Activated naive CD4-positive, alpha-beta T cell treated with anti-CD3 and anti-CD28 coated beads, Interleukin-2, amount 50 U/mL, for 72 hours (primary cell): ENCODE measurements at regions not wholly inside any gene's neighbourhood (a gene's known extent, or its start where the extent isn't known, plus 50 kb on each side); places are given as distances from the start of the nearest gene placed in this dataset.
"Not testable (repeated sequence)": the region's sequence is repeated elsewhere in the genome, so short reads cannot be mapped to it uniquely, and the experiment has no call there.

Source experiments
- ATAC-seq, 2 donors: fragments of 150-1000 bp; cut with Tn5 transposase; 2 replicates each; pipeline ENCODE4 v1.10.0; 2021; ENCODE audit warnings: mild to moderate bottlenecking in 2 of 2, moderate library complexity in 2 of 2
- DNase-seq, 2 donors: peaks; one replicate each; pipeline ENCODE4 v3.0.0; 2021 to 2022; ENCODE audit warnings: low spot score in 2 of 2
- H3K27ac Mint-ChIP-seq, 2 donors: one replicate each; pipeline ENCODE4 v1.8.0; 2022; ENCODE audit warnings: mild to moderate bottlenecking in 2 of 2, mixed read lengths in 2 of 2
- H3K36me3 Mint-ChIP-seq, 2 donors: one replicate each; pipeline ENCODE4 v1.8.0; 2022; ENCODE audit warnings: mixed read lengths in 2 of 2
- H3K9me3 Mint-ChIP-seq, 2 donors: one replicate each; pipeline ENCODE4 v1.8.0; 2022; ENCODE audit warnings: mixed read lengths in 2 of 2

DNA sequence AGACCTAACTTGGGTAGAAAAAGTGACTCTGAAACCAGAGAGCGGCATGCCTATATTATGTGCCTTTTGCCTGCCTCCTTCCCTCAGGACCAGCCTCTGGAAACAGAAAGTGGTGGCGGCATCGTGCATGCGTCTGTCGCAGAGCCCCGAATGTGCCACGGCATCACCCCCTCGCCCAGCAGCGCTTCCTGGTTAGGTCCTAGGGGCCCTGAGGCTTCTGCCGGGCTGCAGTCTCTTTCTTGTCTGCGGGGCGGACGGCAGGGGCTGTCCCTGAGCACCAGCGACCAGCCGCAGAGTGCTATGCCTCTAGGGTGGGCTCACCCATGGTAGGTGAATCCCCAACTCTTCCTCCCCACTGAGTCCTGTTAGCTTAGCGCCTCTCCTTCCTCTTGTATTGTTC, 68.7 kb downstream of the VSIG4 start:
- ATAC-seq (no peak), DNase-seq (no peak)
- Mint-ChIP-seq H3K9me3 (no peaks in the 10 kb centered on the region), H3K36me3 (no peaks in the 10 kb centered on the region), H3K27ac (no peak overlapping the region)

DNA sequence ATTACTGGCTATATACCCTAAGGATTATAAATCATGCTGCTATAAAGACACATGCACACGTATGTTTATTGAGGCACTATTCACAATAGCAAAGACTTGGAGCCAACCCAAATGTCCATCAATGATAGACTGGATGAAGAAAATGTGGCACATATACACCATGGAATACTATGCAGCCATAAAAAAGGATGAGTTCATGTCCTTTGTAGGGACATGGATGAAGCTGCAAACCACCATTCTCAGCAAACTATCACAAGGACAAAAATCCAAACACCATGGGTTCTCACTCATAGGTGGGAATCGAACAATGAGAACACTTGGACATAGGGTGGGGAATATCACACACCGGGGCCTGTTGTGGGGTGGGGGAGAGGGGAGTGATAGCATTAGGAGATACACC, 72.7 kb downstream of the VSIG4 start:
- H3K27ac Mint-ChIP-seq, DNase-seq, ATAC-seq, H3K36me3 Mint-ChIP-seq: not testable (repeated sequence)
- H3K9me3 Mint-ChIP-seq, result peaks cover 0 to 13% of the 10 kb centered on the region in 2 donors

- no peak for DNase-seq
- Mint-ChIP-seq H3K36me3 (peaks cover 0 to 6% of the 10 kb centered on the region in 2 donors), H3K9me3 (peaks cover 3 to 13% of the 10 kb centered on the region in 2 donors), H3K27ac (no peak overlapping the region)
- no peak for ATAC-seq
Observed at GRCh38 chrX:65961714-65962113, 78.2 kb downstream of the VSIG4 start.

DNA sequence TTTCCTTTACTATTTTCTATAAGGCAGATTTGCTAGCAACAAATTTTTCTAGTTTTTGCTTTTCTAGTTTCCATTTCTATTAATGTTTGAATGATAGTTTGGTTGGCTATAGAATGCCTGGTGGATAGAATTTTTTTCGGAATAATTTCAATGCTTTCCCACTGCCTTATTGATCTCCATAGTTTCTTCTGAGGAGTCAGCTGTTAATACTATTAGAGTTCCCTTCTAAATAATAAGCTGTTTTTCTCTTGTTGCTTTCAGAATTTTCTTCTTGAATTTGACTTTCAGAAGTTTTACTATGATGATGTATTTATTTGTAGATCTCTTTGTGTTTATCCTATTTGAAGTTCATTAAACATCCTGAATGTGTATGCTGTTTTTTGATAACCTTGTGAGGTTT, 91.8 kb downstream of the VSIG4 start:
- no peak for ATAC-seq
- Mint-ChIP-seq H3K36me3 (peaks cover 8 to 32% of the 10 kb centered on the region in 2 donors), H3K9me3 (peaks cover 2 to 33% of the 10 kb centered on the region in 2 donors), H3K27ac (no peak overlapping the region)
- no peak for DNase-seq

GRCh38 chrX:65941775-65942174, 98.1 kb downstream of the VSIG4 start:
- Mint-ChIP-seq H3K9me3 (peaks cover 6 to 26% of the 10 kb centered on the region in 2 donors), H3K36me3 (peaks cover 8 to 36% of the 10 kb centered on the region in 2 donors), H3K27ac (no peak overlapping the region)
- no peak for DNase-seq
- no peak for ATAC-seq

DNA sequence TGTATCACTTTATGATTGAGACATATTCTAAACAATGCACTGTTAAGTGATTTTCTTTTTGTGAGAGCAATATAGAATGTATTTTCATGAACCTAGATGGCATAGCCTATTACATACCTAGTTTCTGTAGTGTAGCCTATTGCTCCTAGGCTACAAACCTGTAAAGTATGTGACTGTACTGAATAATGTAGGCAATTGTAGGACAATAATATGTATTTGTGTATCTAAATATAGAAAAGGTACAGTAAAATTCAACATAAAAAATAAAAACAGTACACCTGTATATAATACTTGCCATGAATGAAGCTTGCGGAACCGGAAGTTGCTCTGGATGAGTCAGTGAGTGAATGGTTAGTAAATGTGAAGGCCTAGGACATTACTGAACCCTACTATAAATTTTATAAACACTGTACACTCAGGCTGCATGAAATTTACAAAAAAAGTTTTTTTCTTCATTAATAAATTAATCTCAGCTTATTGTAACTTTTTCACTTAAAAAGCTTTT, 106.7 kb downstream of the VSIG4 start:
- peaks cover 8 to 19% of the 10 kb centered on the region in 2 donors for H3K36me3 Mint-ChIP-seq
- DNase-seq (no peak), ATAC-seq (peak; percentile 36 to 43)
- H3K27ac Mint-ChIP-seq, result peak overlapping the region in 1 of 2 donors; percentile 30
- H3K9me3 Mint-ChIP-seq, result peaks cover 0 to 7% of the 10 kb centered on the region in 2 donors

GRCh38 chrX:65932173-65933084, 107.5 kb downstream of the VSIG4 start:
- ATAC-seq (peak; percentile 99 to 100), DNase-seq (peak; percentile 26 to 56)
- H3K9me3 Mint-ChIP-seq, result peaks cover 2 to 9% of the 10 kb centered on the region in 2 donors
- peaks cover 12 to 22% of the 10 kb centered on the region in 2 donors for H3K36me3 Mint-ChIP-seq
- peak overlapping the region; percentile 24 to 30 for H3K27ac Mint-ChIP-seq

DNA sequence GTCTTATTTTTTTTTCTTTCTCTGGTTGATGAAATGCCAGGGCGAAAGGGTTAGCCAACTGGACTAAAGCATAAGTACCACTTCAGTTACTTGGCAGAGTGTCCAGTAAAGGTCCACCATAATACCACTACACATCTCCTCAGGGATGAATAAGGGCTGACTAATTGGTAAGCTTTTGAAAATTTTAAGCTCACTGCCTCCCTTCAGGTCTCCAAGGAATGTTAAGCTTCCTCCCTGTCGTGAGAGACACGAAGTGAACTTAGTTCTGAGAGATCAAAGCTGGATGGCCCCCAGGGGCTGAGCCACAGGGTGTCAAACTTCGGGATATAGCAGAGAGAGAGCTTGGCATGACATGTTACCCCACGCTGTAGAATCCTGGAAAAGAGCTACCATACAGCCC, 111.4 kb downstream of the VSIG4 start:
- no peak for ATAC-seq
- peaks cover 5 to 15% of the 10 kb centered on the region in 2 donors for H3K9me3 Mint-ChIP-seq
- peaks cover 32 to 33% of the 10 kb centered on the region in 2 donors for H3K36me3 Mint-ChIP-seq
- no peak for DNase-seq
- no peak overlapping the region for H3K27ac Mint-ChIP-seq

- Mint-ChIP-seq H3K36me3 (peaks cover 32 to 35% of the 10 kb centered on the region in 2 donors), H3K27ac (peak overlapping the region in 1 of 2 donors; percentile 80)
Observed at GRCh38 chrX:65927386-65927785, 112.5 kb downstream of the VSIG4 start.

DNA sequence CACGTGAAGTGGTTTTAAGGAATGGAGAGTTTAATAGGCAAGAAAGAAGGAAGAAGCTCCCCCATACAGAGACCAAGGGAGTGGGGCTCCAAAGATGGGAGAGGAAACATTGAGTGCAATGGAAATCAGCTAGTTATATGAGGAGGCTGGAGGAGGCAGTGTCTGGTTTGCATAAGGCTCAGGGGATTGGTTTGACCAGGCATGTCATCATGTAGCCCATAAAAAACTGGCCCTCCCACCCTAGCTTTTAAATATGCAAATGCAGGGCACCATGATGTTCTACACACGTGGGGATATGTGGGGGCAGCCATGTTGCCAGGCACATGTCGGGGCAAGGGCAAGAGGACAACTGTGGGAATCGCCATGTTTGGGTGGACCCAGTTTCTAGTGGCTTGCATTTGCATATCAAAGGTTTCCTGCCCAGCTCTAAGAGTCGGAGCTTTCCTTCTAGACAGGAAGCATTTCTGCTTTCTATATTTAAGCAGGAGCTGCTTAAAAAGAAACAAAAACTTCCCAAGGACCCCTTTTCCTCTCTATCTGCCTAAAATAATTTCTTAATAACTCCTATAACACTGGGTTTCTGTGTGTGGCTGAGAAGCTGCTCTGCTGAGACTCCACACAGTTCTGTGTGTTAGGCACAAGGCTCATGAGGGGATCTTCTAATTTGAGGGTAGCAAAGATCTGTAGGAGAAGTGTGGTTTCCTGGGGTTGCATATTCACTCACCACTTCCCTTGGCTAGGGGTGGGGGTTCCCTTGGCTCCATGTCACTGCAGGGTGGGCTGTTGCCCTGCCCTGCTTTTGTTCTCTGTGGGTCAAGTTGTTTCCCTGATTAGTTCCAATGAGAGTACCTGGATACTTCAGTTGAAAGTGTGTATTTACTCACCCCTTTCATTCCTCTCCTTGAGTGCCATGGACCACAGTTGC, 113.5 kb downstream of the VSIG4 start:
- ATAC-seq, result peak; percentile 67 to 89
- H3K36me3 Mint-ChIP-seq, result peaks cover 24 to 33% of the 10 kb centered on the region in 2 donors
- peaks cover 8 to 9% of the 10 kb centered on the region in 2 donors for H3K9me3 Mint-ChIP-seq
- DNase-seq, result peak in 1 of 2 donors; percentile 61
- peak overlapping the region; percentile 77 to 80 for H3K27ac Mint-ChIP-seq

More at GRCh38 chrX:65927386-65927785, 112.5 kb downstream of the VSIG4 start:
- ATAC-seq, DNase-seq: not testable (repeated sequence)
- H3K9me3 Mint-ChIP-seq, result peaks cover 5 to 11% of the 10 kb centered on the region in 2 donors

- H3K9me3 Mint-ChIP-seq, result peaks cover 8 to 9% of the 10 kb centered on the region in 2 donors
- peaks cover 24 to 34% of the 10 kb centered on the region in 2 donors for H3K36me3 Mint-ChIP-seq
- H3K27ac Mint-ChIP-seq, result peak overlapping the region; percentile 77 to 80
- ATAC-seq (no peak), DNase-seq (no peak)
Observed at GRCh38 chrX:65925592-65925991, 114.3 kb downstream of the VSIG4 start.

DNA sequence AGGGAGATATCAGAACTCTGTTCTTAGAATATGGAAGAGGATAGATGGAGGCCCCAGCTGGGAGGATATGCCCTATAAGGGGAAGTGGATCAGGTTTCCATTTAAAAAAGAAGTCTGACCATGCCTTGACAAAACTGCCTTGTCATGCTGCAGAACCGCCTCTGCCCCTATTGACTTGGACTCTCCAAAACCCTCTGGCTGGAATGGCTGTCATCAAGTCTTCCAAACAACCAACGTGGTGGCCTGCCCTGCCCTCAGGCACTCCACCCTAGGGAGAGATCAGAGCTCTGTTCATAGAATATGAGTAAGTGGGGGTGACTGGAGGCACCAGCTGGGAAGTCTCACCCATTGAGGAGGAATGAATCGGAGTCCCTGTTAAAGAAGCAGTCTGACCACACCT, 114.9 kb downstream of the VSIG4 start:
- peak in 1 of 2 donors; percentile 22 for ATAC-seq
- H3K27ac Mint-ChIP-seq, result no peak overlapping the region
- peaks cover 26 to 34% of the 10 kb centered on the region in 2 donors for H3K36me3 Mint-ChIP-seq
- DNase-seq, result no peak
- H3K9me3 Mint-ChIP-seq, result peaks cover 8 to 9% of the 10 kb centered on the region in 2 donors

- peaks cover 21 to 27% of the 10 kb centered on the region in 2 donors for H3K36me3 Mint-ChIP-seq
- ATAC-seq (no peak), DNase-seq (no peak)
Observed at GRCh38 chrX:65921363-65921762, 118.5 kb downstream of the VSIG4 start.

DNA sequence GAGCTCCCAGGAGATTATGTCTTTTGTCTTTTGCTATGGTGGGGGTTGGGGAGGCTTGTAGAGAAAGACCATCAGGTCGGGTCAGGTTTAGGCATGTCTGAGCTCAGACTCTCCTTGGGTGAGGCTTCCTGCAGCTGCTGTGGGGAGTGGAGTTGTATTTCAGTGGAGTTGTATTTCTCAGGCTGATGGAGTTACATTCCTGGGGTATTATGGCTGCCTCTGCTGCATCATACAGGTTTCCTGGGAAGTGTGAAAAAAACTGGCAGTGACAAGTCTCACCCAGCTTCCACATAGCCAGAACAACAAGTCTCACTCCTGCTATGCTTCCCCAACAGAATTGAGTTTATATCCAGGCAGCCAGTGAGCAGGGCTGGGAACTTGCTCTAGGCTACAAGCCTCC, 119.3 kb downstream of the VSIG4 start:
- DNase-seq (no peak), ATAC-seq (no peak)
- Mint-ChIP-seq H3K27ac (peak overlapping the region in 1 of 2 donors; percentile 4), H3K9me3 (peaks cover 0 to 10% of the 10 kb centered on the region in 2 donors), H3K36me3 (peaks cover 15 to 21% of the 10 kb centered on the region in 2 donors)

More at GRCh38 chrX:65921363-65921762, 118.5 kb downstream of the VSIG4 start:
- Mint-ChIP-seq H3K27ac (peak overlapping the region in 1 of 2 donors; percentile 4), H3K9me3 (peaks cover 4 to 10% of the 10 kb centered on the region in 2 donors)

- no peaks in the 10 kb centered on the region for H3K9me3 Mint-ChIP-seq
- ATAC-seq (no peak), DNase-seq (no peak)
- no peaks in the 10 kb centered on the region for H3K36me3 Mint-ChIP-seq
- no peak overlapping the region for H3K27ac Mint-ChIP-seq
Observed at GRCh38 chrX:65910899-65911298, 129.0 kb downstream of the VSIG4 start.

DNA sequence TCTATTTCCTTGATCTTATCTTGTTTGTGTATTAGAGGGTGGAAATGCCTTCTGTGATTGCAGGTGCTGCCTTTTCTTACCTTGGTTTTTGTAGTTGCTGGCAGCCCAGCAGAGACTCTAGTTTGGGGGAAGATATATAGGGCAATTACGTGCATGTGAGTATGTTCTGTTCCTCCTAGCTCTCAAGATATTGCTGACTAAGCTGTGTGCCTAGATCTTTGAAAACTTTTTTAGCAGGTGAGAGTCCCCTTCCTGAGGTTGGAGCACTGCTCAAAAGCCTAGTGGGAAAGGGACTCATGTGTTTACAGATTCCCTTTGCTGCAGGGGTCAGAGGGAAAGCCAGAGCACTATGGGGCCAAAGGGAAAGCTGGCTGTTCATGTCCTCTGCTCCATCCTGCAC, 136.1 kb downstream of the VSIG4 start:
- peaks cover 0 to 6% of the 10 kb centered on the region in 2 donors for H3K36me3 Mint-ChIP-seq
- DNase-seq, result no peak
- ATAC-seq, result no peak
- H3K9me3 Mint-ChIP-seq, result peaks cover 3 to 18% of the 10 kb centered on the region in 2 donors
- H3K27ac Mint-ChIP-seq, result no peak overlapping the region
